Hepatocyte (in vitro differentiated cells): ENCODE measurements at regions not wholly inside any gene's neighbourhood (a gene's known extent, or its start where the extent isn't known, plus 50 kb on each side); places are given as distances from the start of the nearest gene placed in this dataset.

Source experiments
- EZH2 ChIP-seq: fragments of 200-600 bp; sonication (generic); IDR thresholded peaks from 2 replicates; pipeline ENCODE4 v1.6.1; 2016; ENCODE audit warnings: antibody characterized with exemption, mild to moderate bottlenecking, borderline replicate concordance
- TF ChIP-seq, protein P1 (sequence below): fragments of 200-600 bp; sonication (generic); IDR thresholded peaks from 2 replicates; pipeline ENCODE4 v1.5.1; 2016; ENCODE audit warnings: antibody characterized with exemption, mild to moderate bottlenecking; ENCODE audit not compliant: poor library complexity

DNA sequence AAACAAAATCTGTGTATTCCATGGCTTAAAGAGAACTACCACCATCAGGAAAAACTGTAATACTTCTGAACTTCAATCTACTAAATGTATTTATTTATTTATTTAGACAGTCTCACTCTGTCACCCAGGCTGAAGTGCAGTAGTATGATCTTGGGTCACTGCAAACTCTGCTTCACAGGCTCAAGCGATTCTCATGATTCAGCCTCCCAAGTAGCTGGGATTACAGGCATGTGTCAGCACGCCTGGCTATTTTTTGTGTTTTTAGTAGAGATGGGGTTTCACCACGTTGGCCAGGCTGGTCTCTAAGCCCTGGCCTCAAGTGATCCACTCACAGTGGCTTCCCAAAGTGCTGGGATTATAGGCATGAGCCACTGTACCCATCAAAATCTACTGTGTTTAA lies 202.3 kb upstream of the POU1F1 start:
- no peak for TF ChIP-seq EZH2
- TF ChIP-seq, protein P1, sequence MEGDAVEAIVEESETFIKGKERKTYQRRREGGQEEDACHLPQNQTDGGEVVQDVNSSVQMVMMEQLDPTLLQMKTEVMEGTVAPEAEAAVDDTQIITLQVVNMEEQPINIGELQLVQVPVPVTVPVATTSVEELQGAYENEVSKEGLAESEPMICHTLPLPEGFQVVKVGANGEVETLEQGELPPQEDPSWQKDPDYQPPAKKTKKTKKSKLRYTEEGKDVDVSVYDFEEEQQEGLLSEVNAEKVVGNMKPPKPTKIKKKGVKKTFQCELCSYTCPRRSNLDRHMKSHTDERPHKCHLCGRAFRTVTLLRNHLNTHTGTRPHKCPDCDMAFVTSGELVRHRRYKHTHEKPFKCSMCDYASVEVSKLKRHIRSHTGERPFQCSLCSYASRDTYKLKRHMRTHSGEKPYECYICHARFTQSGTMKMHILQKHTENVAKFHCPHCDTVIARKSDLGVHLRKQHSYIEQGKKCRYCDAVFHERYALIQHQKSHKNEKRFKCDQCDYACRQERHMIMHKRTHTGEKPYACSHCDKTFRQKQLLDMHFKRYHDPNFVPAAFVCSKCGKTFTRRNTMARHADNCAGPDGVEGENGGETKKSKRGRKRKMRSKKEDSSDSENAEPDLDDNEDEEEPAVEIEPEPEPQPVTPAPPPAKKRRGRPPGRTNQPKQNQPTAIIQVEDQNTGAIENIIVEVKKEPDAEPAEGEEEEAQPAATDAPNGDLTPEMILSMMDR: no peak
